NCI-H460 (cell line): ENCODE measurements at regions not wholly inside any gene's neighbourhood (a gene's known extent, or its start where the extent isn't known, plus 50 kb on each side); places are given as distances from the start of the nearest gene placed in this dataset.

Experiments
- DNase-seq: peaks from one replicate; pipeline ENCODE4 v3.0.0-alpha.2; 2016; ENCODE audit warnings: low read depth; ENCODE audit errors: extremely low read depth

DNA sequence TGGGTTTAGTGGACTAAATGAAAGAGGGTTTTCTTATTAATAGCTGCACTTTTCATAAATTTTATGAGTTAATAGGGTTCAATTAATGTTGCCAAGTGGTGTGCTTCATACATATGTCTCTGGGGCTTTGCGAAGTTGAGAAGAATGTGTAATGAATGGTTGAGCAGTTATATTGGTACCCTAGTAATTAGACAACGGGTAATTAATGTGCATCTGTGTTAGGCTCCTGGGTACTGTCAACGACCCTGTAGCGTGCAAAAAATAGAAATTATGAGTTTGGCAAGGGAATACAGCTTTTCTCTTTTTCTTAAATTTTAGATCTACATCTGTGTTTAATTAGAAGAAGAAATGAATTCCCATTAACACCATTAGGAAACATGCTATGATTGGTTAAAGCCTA is 1027.7 kb downstream of the ARAP2 start:
- no peak for DNase-seq

DNA sequence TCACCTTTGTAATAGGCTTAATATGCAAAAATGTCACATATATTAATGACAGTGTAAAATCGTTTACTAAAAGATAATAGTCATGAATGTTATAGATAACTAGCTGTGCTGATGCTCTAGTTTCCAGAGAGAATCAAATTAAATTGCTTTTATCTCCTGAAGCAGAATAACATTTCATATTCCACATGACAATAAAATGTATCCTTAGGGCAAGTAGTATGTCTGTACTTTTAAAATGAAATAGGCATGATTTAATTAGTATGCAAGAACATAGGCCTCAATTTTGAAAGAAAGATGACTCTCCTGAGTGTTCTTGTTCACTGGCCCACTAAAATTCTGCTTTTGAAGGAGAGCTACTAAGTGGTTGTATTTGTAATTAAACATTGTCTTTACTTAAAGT is 1027.0 kb downstream of the ARAP2 start:
- DNase-seq, result no peak

DNA sequence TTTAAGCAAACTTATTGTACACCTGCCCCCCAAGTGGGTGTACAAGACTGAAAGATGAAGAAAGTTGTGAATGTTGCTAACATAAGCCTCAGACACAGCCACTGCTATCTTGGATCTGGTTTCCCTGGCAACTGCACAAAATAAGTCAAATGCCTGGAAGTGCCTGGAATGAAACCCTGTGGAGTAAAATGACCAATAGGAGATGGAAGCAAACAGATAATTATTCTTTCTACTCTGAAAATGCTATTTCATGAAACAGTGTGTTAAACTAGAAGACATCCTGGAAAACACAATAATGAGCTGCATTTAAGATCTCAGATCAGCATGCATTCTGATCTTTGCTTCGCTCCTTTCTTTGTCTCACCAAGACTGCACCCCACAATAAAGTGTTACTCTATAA is 1016.0 kb downstream of the ARAP2 start:
- no peak for DNase-seq

DNA sequence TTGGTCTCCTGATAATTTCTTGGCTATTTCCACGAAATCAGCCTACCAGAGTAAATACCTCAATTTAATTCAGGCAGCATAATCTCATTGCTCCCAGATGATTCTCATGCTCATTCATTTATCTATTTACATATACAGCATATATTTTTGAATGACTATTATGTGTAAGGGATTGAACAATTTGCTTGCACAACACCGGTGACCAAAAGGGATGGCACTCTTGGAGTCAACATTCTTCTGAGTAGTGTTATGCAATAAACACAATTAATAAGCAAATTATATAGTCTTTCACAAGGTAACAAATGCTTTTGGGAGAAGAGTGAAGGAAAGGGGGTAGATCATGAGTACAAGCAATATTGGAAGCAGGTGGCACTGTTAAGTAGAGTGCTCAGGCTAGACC is 1015.3 kb downstream of the ARAP2 start:
- DNase-seq, result no peak

DNA sequence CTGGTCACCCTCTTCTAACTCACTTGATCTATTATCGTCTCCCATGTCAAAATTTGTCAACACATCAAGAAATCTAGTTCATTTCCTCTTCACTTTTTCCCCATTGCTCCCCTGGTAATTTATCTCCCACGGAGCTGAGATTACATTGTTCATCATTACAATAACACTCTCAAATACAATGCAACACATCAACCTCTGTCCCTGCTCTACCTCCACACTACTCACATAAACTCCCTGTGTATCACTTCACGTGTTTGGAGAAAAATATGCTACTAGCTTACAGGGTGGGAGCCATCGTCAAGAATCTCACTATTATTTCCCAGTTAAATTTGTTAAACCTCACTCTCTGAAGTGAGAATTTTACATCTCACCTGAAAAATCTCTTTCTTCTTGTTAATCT is 1006.4 kb downstream of the ARAP2 start:
- no peak for DNase-seq

DNA sequence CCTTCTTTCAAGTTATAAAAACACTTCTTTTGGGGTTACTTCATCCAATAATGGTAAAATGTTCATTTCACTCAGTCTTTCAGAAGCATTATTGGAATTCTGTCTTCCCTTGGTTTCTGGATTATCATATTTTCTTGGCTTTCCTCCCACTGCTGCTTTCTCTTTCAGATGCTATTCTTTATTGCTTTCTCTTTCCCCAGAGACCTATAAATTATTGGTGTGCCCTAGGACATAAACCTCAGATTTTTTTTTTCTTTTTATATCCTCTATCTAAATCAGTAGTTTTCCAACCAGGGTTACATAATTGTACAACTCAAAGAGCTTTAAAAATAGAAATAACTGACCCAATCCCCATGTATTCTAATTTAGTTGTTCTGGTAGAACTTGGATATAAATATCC is 1005.5 kb downstream of the ARAP2 start:
- DNase-seq, result no peak

DNA sequence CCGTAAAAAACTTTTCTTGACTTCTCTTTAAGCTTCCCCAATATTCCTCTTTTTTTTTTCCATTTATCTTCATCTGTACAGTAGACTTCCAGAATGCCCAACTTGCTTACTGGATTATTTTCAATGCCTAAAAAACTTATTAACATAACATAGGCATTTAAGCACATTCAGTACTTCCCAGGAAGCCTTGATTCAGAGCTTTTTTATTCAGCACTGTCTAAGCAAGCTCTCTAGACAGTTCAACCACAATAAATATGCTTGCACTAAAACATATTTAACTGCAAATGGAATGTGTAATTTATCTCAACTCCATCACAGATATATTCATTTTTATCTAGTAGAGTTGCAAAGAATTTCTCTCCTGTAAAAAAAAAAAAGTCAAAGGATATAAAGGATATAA is 997.8 kb downstream of the ARAP2 start:
- no peak for DNase-seq

DNA sequence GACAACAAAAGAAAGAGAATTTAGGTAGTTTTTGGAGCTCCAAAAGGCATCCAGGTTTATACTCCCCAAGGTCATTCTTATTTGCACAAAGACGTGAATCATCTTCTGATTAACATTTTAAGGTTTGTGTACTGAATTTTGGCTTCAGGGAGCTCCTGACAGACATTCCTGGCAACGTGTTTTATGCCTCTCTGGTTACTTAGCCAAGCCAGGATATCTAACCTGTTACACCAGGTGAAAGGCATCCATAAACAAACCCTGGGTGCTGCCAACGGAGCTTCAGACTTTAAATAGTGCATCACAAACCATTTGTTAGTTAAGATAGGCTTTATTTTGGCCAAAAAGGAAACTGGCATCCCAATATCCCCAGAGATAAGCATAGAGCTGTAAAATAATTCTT is 997.3 kb downstream of the ARAP2 start:
- no peak for DNase-seq

DNA sequence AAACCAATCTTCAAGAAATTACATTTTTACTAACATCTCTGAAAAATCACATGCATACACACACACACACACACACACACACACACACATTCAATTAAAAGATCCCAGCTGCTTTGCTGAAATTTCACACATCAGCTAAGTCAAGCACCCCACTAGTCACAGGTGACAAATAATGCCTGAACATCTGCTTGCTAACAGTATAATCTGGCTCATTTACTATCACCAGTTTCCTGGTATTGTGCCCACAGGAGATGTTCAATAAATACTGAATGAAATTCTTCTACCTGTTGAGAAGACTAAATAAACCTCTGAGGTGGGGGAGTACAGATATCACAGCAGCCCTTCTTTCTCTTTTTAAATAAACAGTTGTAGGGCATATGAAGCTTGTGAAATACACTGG is 994.0 kb downstream of the ARAP2 start:
- no peak for DNase-seq

DNA sequence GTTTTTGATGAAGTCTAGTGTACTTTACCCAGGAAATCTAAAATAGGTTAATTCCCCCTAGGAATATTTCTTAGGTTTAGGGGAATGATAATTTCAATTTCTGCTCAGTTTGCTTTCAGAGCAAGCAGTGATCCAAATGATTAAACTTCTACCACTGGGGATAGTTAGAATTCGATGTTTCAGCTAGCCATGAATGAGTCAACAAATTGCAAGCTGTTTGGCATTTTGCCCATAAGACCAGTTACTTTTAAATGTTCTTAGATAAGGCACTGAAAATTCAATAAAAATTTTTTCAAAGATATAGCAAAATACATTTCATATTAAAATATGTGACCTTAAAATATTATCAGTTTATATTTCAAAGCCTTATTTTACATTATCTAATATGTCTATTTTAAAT is 993.6 kb downstream of the ARAP2 start:
- no peak for DNase-seq

DNA sequence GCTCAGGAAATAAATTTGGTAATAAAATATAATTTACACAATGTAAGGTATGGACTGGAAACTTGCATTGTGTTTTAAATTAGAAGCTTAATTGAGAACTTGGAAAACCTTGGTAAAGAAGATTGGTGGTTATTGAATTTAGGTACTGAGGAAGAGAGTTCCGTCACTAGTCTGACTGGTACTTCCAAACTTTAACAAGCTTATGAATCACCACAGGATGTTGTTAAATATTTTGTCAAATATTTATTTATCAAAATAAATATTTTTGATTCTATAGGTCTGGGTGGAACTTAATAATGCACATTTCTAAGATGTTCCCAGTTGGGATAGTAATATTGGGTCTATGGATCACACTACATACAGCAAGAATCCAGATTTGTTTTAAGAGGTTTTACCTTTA is 992.2 kb downstream of the ARAP2 start:
- no peak for DNase-seq

DNA sequence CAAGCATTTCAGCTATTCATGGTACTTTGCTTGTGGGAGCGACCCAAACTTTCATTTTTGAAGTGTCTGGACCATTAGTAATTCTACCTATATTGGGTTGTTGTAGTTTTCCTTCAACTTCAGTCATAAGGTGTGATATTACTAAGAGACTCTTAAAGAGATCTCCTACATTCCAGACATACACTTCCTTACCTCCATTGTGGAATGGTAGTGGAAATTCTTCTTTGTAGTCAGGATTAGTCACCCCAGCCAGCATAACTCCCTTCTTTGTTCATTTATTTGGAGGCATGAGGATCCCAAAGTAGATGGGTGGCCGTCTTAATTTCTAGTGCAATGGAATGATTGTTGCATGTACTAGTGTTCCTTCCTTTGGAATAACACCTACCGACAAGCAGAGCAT is 991.4 kb downstream of the ARAP2 start:
- DNase-seq, result no peak

DNA sequence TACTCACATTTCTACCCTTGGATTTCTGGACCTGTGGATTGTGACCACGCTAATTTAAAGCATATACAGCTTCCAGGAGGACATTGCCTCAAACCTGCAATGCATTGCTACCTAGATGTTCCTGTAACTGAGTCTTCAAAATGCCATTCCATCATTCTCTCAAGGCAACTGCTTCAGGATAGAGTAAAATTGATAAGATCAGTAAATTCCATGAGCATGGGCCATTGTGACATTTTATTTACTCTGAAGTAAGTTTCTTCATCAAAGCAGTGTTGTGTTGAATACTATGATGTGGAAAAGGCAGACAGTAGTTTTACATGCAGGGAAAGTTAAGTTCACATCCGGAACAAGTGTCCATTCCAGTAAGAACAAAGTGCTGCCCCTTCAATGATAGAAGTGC is 991.0 kb downstream of the ARAP2 start:
- DNase-seq, result no peak

DNA sequence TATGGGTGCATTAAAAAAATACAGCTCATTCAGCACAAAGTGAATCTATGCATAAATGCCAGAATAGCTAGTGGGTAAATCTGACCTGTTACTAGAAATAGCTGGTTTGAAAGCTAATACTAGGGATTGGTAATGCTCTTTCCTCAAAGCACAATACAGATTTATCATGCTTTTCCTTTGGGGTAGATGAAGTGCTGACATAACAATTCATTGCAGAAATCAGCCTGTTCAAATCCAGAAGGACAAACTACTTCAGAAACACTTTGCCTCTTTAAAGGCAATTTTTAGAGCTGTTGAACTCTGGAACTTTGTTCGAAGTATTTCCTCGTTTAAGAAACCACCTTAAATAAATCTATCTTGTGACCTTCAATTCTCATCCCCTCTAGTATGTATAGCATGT is 957.9 kb downstream of the ARAP2 start:
- DNase-seq, result no peak

DNA sequence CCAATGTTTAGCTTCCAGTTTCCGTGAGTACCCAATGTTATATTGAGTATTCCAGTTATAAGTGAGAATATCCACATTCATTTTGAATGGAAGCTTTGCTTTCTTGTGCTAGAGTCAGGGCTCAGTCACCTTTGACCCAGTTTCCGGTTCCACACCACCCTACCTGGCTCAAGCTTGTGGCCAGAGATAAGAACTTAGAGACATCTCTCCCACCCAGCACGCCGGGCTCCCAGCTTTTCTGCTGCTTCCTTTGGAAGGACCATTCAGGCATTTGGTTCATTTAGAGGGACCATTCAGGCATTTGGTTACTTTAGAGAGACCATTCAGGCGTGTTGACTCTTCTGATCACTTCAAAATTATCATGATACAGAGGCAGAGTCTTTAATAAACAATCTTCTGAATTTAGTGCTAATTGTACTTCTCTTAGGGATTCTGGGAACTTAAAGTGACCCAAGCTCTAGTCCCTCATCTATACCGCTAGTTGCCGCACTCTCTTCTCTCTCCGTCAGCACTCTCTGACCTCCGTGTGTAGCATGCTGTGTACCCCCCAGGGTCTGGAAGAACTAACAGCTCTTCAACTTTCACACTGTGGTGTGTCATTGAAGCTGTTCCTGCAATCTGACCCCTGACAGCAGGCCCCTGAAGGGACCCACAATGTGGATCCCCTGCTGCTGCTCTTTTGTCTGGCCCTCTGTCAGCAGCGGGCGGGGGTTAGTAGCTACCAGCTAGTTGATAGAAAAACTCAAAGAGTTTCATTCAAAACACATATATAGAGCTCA is 943.1 kb downstream of the ARAP2 start:
- no peak for DNase-seq

DNA sequence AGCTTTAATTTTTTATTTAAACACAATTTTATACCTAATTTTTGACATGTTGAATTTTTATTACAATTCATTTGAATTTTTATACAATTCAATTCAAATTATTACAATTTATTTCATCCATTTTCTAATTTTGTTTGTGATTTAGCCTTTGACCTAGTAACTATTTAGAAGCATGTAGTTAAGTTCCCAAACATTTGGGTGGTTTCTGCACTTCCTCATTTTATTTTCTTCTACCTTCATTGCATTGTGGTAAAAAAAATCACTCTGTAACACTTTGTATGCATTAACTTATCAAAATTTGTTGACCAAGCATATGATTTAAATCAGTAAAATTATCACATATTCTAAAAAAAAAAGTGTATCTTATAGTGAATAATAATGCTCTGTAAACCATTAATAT is 928.9 kb downstream of the ARAP2 start:
- no peak for DNase-seq

DNA sequence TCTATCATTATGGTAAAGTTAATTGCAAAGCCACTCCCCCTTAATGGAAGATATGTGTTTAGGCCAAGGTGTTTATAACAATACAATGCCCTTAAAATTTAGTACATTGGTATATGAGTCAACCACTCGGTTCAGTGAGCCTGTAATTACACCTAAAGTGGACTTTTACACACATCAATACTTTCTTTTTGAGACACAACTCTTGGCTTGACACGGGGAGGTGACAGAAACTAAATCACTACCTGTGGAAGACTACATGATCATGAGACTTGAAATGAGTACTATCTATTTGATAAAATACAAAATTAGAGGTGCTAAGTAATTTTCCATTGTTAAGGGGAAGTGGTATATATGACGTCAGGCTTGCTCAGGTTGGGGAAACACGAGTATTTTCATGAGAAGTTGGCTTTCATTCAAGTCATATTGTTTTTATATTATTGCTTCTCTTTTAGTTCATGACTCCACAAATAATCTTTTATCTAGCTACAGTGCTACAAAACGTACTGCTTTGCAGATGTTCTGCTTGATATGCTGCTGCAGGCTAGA is 918.3 kb downstream of the ARAP2 start:
- no peak for DNase-seq

DNA sequence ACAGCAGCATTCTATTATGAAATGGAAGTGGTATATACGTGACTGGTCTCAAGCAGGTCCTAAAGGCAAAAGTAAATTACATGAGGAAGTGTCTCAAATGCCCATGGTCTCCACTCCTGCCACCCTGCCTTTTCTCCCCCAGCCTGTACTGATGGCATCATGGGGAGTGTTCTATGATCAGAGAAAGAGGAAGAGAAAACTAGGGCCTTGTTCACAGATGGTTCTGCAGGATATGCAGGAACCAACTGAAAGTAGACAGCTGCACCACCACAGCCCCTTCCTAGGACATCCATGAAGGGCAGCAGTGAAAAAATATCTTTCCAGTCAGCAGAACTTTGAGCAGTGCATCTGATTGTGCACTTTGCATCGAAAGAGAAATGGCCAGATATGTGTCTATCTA is 901.5 kb downstream of the ARAP2 start:
- DNase-seq, result no peak

DNA sequence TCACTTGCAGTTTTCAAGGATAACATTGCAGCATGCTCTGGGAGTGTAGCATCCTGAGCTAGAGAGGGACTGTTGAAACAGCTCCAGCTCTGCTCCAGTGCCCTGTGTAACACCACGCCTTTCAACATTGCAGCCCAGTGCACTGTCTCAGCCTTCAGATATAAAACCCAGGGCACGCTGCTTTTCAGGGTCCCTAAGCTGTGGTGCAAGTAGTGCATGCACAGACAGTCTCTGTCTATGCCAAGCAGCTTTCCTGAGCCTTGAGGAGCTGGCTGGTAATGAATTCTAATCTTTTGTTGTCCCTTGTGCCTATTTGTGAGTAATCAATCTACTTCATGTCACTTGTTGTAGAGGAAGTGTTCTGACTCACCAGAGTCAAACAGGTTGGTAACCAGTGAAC is 897.0 kb downstream of the ARAP2 start:
- no peak for DNase-seq

DNA sequence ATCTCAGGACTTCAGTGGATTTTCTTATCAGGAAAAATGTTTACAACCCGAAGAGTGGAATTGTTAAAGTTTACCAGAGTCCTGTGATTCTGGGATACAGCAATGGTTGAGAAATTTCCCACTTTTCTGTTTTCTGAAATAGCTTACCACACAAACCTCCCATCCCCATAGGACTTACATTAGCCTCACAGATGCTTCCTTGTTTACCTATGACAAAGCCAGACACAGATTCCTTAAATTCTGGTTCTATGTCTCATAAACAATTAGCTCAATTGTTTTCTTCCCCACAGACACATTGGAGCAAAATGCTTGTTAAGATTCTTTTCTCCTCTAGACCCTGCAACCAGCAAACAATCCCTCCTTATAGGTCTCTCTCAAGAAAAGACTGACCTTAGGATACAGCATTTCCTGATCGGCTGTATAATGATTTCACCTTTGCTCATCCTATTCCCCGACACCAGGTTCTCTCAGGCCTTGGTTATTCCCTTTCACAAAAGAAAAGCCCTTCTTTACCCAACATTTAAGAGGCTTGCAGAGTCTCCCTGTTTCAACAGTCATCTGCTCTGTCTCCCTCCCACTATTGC is 886.2 kb downstream of the ARAP2 start:
- DNase-seq, result no peak

DNA sequence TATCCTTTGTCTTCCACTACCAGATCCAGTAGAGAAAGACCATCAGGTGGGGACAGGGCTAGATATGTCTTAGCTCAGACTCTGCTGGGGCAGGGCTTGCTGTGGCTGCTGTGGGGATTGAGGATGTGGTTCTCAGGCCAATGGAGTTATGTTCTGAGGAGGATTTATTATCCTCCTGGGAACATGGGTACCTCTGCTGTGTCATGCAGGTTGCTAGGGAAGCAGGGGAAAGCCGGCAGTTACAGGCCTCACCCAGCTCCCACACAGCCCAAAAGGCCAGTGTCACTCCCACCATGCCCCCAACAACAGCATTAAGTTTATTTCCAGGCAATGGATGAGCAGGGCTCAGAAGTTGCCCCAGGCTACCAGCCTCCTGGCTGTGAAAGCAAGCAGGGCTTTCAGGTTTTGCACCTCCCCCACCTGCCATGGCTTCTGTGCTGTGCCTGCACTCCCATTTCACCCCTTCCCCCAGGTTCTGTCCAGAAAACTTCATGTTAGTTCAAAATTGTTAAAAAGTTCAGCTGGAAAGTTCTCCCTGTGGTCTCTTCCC is 879.9 kb downstream of the ARAP2 start:
- DNase-seq, result no peak

DNA sequence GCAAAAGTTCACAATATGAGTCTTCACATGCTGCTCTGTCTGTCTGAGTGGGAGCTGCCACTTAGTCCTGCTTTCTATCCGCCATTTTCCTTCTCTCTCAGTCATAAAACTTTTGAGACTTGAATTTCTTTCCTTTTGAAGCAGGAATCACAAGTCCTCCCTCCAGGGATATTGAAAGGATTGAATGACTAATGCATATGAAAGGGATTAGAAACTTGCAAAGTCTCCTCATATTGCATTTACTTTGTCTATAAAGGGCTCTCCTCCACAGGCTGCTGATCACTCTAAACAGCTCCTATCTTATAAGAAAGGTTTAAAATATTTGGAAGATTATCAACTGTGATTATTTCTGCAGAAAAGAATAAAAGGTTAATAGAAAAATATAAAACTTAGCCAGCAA is 879.1 kb downstream of the ARAP2 start:
- no peak for DNase-seq
